ENCODE measurements at regions not wholly inside any gene's neighbourhood (a gene's known extent, or its start where the extent isn't known, plus 50 kb on each side); places are given as distances from the start of the nearest gene placed in this dataset.
"Not testable (repeated sequence)": the region's sequence is repeated elsewhere in the genome, so short reads cannot be mapped to it uniquely, and the experiment has no call there.

DNA sequence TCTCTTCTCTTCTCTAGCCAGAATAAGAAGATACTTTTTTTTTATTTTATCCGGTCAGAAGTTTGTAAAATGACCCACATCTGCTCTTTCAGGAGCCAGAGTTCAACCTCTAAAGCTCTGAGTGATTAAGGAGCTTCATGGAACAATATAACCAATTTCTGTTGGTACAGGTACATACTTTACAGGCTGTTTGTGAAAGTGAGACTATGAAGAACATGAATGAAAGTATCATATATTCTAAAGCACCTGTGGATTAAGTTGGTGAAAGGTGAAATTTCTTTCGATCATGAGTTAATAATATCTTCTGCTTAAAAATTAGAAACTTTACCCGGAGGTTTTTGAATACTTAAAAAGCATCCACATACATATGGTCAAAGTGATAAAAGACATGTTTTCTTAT is 65.2 kb downstream of the DMRT2 start:
- no peak for DNase-seq

DNA sequence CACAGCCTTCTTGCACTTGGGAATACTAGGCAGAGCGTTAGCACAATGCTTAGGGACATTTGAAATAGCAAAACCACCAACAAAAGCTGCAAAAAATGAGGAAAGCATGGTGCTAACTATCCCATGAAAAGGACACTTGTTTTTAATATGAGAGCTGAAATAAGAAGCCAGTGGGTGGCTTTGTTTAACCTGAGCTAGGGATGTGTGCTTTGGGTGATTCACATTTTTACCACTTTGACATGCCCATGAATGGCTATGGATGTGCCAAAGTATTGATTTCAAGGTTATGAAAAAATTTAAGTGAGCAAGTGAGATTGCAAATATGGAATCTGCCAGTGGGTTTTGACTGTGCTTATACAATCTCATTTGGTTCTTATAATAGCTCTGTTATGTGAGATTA is 67.3 kb downstream of the DMRT2 start:
- DNase-seq: no peak

DNA sequence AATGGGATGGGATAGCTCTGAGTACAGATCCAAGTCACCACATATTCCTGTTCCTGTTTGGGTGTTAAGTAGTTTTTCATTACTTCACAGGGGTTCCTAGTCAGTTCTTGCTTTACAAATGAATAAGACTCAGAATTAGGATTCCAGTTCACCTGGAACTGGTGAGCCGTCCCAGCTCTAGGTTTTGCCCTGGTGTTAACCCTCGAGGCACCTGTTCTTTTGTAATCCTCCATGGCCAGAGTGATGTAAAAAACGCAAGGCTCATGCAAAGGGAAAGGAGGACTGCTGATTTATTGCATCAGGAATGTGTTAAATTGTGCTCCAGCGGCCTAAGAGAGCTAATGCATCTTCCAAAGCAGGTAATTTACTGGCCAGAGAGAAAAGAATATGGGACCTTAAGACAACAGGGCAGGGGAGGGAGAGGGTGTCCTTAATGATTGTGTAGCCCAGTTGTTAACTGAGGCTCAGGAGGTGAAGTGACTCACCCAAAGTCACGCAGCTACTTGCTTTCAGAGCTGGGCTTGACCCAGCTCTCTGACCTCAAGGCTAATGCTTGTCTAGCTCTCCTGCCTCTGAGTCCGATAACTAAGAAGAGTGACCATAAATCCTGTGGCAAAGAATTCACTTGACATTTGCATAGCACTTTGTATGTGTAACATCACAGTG is 70.5 kb downstream of the DMRT2 start:
- DNase-seq: no peak

DNA sequence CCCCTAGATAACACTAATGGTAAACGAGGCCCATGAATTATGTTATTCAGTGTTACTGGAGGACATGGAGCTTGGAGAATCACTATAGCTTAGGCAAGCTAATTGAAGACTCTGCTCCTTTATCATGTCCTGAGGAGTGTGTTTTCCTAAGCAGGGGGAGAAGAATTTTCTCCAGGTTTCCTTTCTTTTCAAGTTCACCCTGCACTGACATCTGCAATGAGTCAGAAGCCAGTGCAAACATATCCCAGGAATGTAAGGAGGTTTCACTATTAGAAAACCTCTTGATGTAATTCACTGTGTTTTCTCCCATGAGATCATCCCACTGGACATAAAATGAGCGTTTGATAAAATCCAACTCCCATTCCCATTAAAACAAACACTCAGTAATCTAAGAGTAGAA is 75.6 kb downstream of the DMRT2 start:
- DNase-seq: no peak

DNA sequence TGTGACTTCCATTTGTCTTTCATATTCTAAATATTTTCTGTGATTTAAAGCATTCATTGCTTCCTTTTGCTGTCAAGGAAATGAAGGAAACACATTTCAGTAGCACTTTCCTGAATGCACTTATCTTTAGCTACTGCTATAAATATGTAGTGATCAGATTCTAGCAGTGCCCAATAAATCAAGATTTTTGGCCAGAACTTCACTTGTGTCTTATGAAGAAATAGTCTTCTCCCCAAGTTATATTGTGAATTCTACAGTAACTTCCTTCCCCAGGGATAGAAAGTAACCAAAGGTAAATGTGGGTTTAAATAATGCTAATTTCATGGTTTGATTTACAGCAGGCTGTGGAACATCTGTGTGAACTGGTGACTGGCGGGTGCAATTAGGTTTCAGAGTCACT is 77.9 kb downstream of the DMRT2 start:
- DNase-seq: no peak

GRCh38 chr9:1129382-1129781 is 79.2 kb downstream of the DMRT2 start:
- no peak for DNase-seq

DNA sequence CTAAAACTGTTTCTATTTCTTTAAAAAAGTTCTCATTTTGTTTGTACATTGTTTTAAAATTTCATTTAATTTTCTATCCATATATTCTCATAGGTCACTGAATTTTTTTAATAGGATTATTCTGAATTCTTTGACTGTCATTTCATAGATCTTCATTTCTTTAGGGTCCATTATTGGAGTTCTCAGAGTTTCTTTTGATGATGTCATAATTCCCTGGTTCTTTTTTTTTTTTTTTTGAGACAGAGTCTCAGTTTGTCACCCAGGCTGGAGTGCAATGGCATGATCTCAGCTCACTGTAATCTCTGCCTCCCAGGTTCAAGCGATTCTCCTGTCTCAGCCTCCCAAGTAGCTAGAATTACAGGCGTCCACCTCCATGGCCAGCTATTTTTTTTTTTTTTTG is 89.9 kb downstream of the DMRT2 start:
- no peak for DNase-seq

GRCh38 chr9:1151691-1152090 is 101.5 kb downstream of the DMRT2 start:
- no peak for DNase-seq

- DNase-seq: no peak
Observed at GRCh38 chr9:1152171-1152570, 102.0 kb downstream of the DMRT2 start.

DNA sequence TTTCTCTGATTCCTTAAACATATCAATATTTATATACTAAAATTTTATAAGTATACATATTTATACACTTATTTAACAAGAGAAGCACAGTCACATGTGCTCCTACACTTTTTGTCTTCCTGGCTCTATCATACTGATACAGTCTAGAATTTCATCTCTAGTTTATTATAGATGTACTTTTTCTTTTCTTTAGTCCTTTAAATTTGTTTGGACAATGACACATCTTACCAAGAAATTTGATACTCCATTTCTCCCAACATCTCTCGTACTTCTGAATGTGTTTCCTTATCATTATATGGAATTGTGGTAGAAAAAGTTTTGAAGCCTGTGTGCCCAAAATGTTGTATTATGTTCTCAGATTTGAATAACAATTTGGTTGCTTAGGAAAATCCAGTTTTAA is 104.6 kb downstream of the DMRT2 start:
- DNase-seq: no peak

DNA sequence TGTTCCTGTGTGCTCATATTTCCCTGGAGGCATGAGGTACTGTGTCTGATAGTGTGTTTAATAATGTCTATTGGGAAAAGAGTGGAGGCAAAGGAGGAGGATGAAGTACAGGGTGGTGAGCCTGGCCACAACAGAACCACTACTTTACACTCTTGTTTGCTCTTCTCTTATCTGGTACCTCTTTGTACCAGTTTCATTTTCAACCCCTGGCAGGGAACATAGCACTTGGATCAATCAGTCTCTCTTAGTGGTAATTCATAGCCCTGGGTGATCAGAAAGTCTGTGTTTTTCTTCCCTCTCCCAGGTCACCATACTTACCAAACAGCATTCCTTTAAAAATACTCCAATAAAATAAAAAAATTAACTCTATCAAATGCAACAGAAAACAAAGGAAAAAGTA is 105.4 kb downstream of the DMRT2 start:
- no peak for DNase-seq

GRCh38 chr9:1156794-1157550 is 106.8 kb downstream of the DMRT2 start:
- DNase-seq: no peak

DNA sequence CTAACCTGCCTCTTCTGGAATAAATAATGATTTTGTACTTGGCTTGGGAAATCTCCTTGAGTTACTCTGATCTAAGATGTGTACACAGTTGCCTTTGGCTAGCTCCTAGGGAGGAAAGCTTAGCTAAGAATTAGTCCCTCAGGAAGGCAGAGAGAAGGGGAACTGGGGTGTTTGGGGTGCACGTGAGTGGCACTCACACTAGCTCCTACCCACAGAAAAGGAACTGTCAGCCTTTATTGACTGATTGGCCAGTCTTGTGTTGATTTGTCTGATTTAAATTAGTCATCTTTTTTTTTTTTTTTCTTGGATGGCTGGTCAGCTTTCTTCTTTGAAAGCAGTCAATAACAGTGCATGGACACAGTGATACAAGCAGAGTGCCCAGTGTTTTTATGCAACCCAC is 107.7 kb downstream of the DMRT2 start:
- DNase-seq: no peak

- no peak for DNase-seq
Observed at GRCh38 chr9:1170918-1171317, 120.8 kb downstream of the DMRT2 start.

DNA sequence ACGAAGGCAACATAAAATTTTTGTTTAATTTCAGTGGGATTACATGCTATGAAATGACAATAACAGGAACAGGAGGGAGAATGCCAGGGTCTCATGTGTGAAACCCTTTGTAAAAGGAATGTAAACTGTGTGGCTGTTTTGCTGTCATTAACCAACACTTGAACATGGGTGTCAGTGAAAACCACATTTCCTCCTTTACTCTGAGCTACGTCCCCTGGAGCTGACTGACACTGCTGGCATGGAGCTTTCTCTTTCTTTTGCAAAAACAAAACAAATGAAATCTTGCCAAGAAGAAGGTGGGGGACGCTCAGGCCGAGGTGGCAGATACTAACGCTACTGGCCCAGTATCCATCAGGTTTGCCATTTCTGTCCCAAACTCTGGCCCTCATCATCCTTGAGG is 121.4 kb downstream of the DMRT2 start:
- DNase-seq: no peak

DNA sequence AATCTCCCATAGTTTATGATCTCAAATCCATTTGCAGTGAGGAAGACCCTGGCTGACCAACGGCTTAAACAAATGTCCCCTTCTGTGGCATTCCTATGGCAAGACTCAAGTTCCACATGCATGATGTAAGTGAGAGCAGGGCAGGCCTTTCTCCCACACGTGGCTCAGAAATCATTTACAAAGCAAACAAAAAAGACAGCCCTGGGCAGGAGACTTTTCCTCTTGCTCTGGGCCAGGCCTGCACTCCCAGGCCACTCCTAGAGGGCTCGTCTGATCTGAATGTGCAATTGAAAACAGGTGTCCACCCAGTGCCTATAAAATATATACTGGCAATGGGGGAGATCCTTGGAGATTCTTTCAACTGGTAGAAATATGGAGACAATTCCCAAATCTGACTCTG is 123.1 kb downstream of the DMRT2 start:
- DNase-seq: no peak

DNA sequence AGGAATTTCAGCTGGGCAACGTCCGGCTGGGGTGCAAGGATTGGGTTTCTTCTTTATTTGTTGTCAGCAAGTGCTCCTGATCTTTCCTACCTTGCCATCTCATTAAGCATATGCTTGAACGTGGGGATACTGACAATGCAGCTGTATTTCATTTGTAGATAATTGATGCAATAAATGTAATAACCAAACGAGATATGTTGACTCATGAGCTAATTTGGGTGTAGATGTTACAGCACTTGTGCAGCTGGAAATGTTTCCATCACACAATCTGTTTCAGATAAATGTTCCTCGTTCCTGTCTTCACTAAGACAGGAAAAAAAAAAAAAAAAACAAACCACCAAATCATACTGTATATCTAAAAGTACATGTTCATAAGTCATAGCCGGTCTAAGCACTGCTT is 123.8 kb downstream of the DMRT2 start:
- no peak for DNase-seq

DNA sequence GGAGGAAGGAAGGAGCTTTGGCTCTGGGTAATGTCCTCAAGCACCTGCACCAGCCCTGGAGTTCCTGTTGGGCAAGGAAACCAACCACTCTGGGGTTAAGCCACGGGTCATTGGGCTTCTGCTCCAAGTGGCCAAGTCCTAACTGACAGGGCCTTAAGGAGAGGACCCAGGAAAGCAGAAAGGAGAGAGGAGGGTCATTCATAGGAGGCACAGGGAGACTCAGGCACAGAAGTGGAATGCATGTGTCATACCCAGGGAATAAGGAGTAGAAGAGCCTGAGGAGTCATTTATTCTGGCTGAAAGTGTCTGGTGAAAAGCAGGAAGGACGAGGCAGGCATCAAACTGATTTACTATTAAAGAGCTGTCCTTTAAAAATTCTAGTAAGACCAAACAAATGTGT is 129.2 kb downstream of the DMRT2 start:
- no peak for DNase-seq

- DNase-seq: no peak
Observed at GRCh38 chr9:1184146-1184545, 134.0 kb downstream of the DMRT2 start.

DNA sequence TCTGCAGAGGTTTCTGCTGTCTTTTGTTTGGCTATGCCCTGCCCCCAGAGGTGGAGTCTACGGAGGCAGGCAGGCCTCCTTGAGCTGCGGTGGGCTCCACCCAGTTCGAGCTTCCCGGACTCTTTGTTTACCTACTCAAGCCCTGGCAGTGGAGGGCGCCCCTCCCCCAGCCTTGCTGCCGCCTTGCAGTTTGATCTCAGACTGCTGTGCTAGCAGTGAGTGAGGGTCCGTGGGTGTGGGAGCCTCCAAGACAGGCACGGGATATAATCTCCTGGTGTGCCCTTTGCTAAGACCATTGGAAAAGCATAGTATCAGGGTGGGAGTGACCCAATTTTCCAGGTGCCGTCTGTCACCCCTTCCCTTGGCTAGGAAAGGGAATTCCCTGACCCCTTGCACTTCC is 137.0 kb downstream of the DMRT2 start:
- not testable (repeated sequence) for DNase-seq

DNA sequence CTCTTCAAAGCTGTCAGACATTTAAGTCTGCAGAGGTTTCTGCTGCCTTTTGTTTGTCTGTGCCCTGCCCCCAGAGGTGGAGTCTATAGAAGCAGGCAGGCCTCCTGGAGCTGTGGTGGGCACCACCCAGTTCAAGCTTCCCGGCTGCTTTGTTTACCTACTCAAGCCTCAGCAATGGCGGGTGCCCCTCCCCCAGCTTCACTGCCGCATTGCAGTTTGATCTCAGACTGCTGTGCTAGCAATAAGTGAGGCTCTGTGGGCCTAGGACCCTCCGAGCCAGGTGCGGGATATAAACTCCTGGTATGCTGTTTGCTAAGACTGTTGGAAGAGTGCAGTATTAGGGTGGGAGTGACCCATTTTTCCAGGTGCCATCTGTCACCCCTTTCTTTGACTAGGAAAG is 145.5 kb downstream of the DMRT2 start:
- not testable (repeated sequence) for DNase-seq

GRCh38 chr9:1198085-1198484 is 147.9 kb downstream of the DMRT2 start:
- DNase-seq: no peak

DNA sequence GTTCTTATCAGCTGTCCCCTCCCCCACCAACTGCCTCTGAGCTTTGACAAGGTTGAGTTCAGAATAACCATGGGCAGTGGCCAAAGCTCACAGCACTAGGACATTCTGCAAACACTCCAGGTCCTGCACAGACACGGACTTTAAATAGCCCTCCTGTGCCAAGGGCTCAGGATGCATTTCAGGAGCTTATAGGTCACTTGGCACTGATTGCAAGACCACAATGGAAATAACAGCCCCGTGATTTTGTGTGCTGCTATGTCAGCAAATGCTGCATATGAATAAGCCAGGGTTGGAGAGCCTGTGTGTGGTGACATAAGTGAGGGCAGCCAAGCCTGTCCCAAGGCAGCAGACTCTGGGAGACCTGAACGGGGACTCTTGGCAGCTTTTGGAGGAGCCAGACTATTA is 150.7 kb downstream of the DMRT2 start:
- no peak for DNase-seq

DNA sequence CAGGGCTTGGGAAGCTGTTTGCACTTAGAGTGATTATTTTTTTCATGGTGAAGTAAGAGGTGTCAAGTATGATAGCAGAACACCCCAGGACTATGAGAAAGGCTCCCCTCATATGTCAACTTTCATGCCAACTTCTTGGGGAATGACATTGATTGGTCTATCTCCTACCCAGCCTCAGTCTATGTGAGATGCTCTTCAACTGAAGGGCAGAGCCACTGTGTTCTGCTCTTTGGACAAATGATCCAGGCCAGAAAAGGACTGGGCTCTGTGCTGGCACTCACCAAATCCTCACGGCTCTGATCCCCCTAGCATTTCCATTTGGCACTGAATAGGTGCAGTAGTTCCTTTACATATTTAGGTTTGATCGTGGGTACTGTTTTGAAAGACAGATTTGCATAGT is 151.1 kb downstream of the DMRT2 start:
- no peak for DNase-seq

GRCh38 chr9:1201901-1202300 is 151.7 kb downstream of the DMRT2 start:
- no peak for DNase-seq

Data from left hindlimb (tissue), 1 donor.